HepG2 (cell line): ENCODE measurements at regions not wholly inside any gene's neighbourhood (a gene's known extent, or its start where the extent isn't known, plus 50 kb on each side); places are given as distances from the start of the nearest gene placed in this dataset.

Experiments
- ATAC-seq: fragments of 200-7000 bp; cut with Tn5 transposase; 3 replicates; pipeline ENCODE4 v1.9.1; 2020; ENCODE audit warnings: mild to moderate bottlenecking, moderate library complexity
- BruUV-seq: library from RNA; stranded (reverse); fragments of 400-500 nt; replicated peaks from 2 replicates; lab custom pipeline; 2021; lab: Mats Ljungman, UMichigan
- CTCF ChIA-PET: fragments of 300-600 bp; formaldehyde crosslinking; extraction: SDS; loops from one replicate; lab custom pipeline; 2021; ENCODE audit warnings: low total read pairs, inconsistent platforms, low intra/inter-chr PET ratio; lab: Yijun Ruan, JAX
- POLR2A ChIA-PET: fragments of 350-600 bp; sonication (Branson Sonifier 250); formaldehyde crosslinking; loops from one replicate; lab custom pipeline; 2020; ENCODE audit warnings: antibody characterized with exemption, inconsistent platforms; lab: Yijun Ruan, JAX
- DNase-seq: peaks from one replicate; pipeline ENCODE4 v3.0.0-alpha.2; 2015; ENCODE audit warnings: low spot score
- FAIRE-seq: peaks from 3 replicates; lab custom pipeline; 2011; peaks lifted over from hg19 to GRCh38; lab: Jason Lieb, UNC
- H2AFZ ChIP-seq: one replicate; pipeline ENCODE4 v1.6.1; 2011; ENCODE audit warnings: low read length, inconsistent platforms
- H3K27ac ChIP-seq: fragments of 300-600 bp; 3 replicates; pipeline ENCODE4 v1.8.0; 2011; ENCODE audit warnings: mixed run types, mild to moderate bottlenecking, mixed read lengths, low read length, inconsistent platforms; ENCODE audit not compliant: insufficient read depth; ENCODE audit errors: extremely low read length
- H3K27me3 ChIP-seq, 2 experiments: fragments of 200-600 bp in 1 of 2; 2 replicates in 1 of 2; 3 replicates in 1 of 2; pipeline versions ENCODE4 v1.6.0 to v1.8.0; 2011; ENCODE audit warnings: low read length in 2 of 2, mild to moderate bottlenecking in 2 of 2, moderate library complexity in 2 of 2, inconsistent platforms in 1 of 2; ENCODE audit not compliant: insufficient read depth in 2 of 2, control insufficient read depth in 1 of 2
- H3K36me3 ChIP-seq, 2 experiments: fragments of 200-600 bp in 1 of 2; replicated peaks in 1 of 2; 2 replicates in 1 of 2; 3 replicates in 1 of 2; pipeline versions ENCODE4 v1.5.1 to v1.8.0; 2011; ENCODE audit warnings: low read length in 2 of 2, inconsistent platforms in 1 of 2; ENCODE audit not compliant: insufficient read depth in 2 of 2, control insufficient read depth in 1 of 2
- H3K4me1 ChIP-seq: 2 replicates; pipeline ENCODE4 v1.5.1; 2012; ENCODE audit warnings: low read length, inconsistent platforms; ENCODE audit not compliant: insufficient read depth
- H3K4me2 ChIP-seq: 2 replicates; pipeline ENCODE4 v1.6.0; 2011; ENCODE audit warnings: low read depth, low read length, inconsistent platforms
- H3K4me3 ChIP-seq, 3 experiments: fragments of 200-600 bp in 1 of 3; sonication (generic), shearing (Covaris generic) in 1 of 3; replicated peaks in 1 of 3; 2 replicates each; pipeline ENCODE4 v1.5.1; 2011 to 2016; ENCODE audit warnings: low read length in 3 of 3, inconsistent platforms in 2 of 3, low read depth in 2 of 3, mild to moderate bottlenecking in 2 of 3, control low read depth in 1 of 3, mixed read lengths in 1 of 3; ENCODE audit not compliant: insufficient read depth in 1 of 3
- H3K79me2 ChIP-seq: one replicate; pipeline ENCODE4 v1.6.1; 2011; ENCODE audit warnings: low read length, inconsistent platforms; ENCODE audit not compliant: insufficient read depth
- H3K9ac ChIP-seq: 2 replicates; pipeline ENCODE4 v1.6.0; 2011; ENCODE audit warnings: mild to moderate bottlenecking, low read depth, low read length, inconsistent platforms; ENCODE audit not compliant: insufficient read depth
- H3K9me3 ChIP-seq: 2 replicates; pipeline ENCODE4 v1.5.1; 2012; ENCODE audit warnings: mild to moderate bottlenecking, low read length
- H4K20me1 ChIP-seq: 2 replicates; pipeline ENCODE4 v1.6.0; 2011; ENCODE audit warnings: inconsistent platforms, mild to moderate bottlenecking, low read length, moderate library complexity; ENCODE audit not compliant: insufficient read depth
- ARID5B ChIP-seq: IDR thresholded peaks from 2 replicates; pipeline ENCODE4 v1.4.0; 2020; ENCODE audit warnings: mild to moderate bottlenecking, missing genetic modification reagents
- CENPT ChIP-seq: sonication (generic); formaldehyde crosslinking; IDR thresholded peaks from 2 replicates; pipeline ENCODE4 v1.8.0; 2022; ENCODE audit warnings: low read depth, mild to moderate bottlenecking, moderate library complexity, missing genetic modification reagents
- CHD2 ChIP-seq: IDR thresholded peaks from 2 replicates; pipeline ENCODE4 v1.6.1; 2011; ENCODE audit warnings: low read depth, low read length, improper control_type of control experiment
- FOXJ3 ChIP-seq: sonication (generic); formaldehyde crosslinking; IDR thresholded peaks from 2 replicates; pipeline ENCODE4 v1.4.0; 2020; ENCODE audit warnings: missing genetic modification reagents, mild to moderate bottlenecking, borderline replicate concordance
- GMEB1 ChIP-seq: sonication (generic); formaldehyde crosslinking; IDR thresholded peaks from 2 replicates; pipeline ENCODE4 v1.5.1; 2020; ENCODE audit warnings: missing genetic modification reagents, mild to moderate bottlenecking, borderline replicate concordance
- MZF1 ChIP-seq: sonication (generic); formaldehyde crosslinking; IDR thresholded peaks from 2 replicates; pipeline ENCODE4 v1.8.1; 2023; ENCODE audit warnings: mild to moderate bottlenecking, missing genetic modification reagents, borderline replicate concordance
- NCOR1 ChIP-seq: fragments of 200-600 bp; sonication (generic); IDR thresholded peaks from 2 replicates; pipeline ENCODE4 v1.7.0; 2017; ENCODE audit warnings: antibody characterized with exemption, low read length, borderline replicate concordance
- PRDM4 ChIP-seq: sonication (generic); formaldehyde crosslinking; IDR thresholded peaks from 2 replicates; pipeline ENCODE4 v1.9.0; 2021; ENCODE audit warnings: missing genetic modification reagents, borderline replicate concordance
- SAP130 ChIP-seq: IDR thresholded peaks from 2 replicates; pipeline ENCODE4 v1.6.1; 2016; ENCODE audit warnings: low read depth
- TCF12 ChIP-seq, 2 experiments: fragments of 450-650 bp in 1 of 2; sonication (generic) in 1 of 2; formaldehyde crosslinking in 1 of 2; IDR thresholded peaks; 2 replicates each; pipeline versions ENCODE4 v1.6.1 to v1.8.0; 2017 to 2022; ENCODE audit warnings: antibody characterized with exemption in 1 of 2, mild to moderate bottlenecking in 1 of 2, missing genetic modification reagents in 1 of 2, moderate library complexity in 1 of 2
- TFDP1 ChIP-seq: IDR thresholded peaks from 2 replicates; pipeline ENCODE4 v1.6.1; 2016; ENCODE audit warnings: missing compliant biosample characterization, missing genetic modification reagents, borderline replicate concordance
- ZNF205 ChIP-seq: IDR thresholded peaks from 2 replicates; pipeline ENCODE4 v1.6.1; 2018; ENCODE audit warnings: missing biosample characterization, missing genetic modification reagents
- ZNF709 ChIP-seq: sonication (generic); formaldehyde crosslinking; IDR thresholded peaks from 2 replicates; pipeline ENCODE4 v1.5.0; 2020; ENCODE audit warnings: mild to moderate bottlenecking, missing genetic modification reagents
- ZNF761 ChIP-seq: sonication (generic); formaldehyde crosslinking; conservative IDR thresholded peaks from 2 replicates; pipeline ENCODE4 v1.4.0; 2020; ENCODE audit warnings: mild to moderate bottlenecking, missing genetic modification reagents
- WGBS: methylation state at CpG from one replicate; pipeline ENCODE4 v1.1.6; 2017; ENCODE audit warnings: low lambda C conversion rate; 5-methylcytosine and 5-hydroxymethylcytosine counted together
- in situ Hi-C: cut with HindIII; loops from 2 replicates; pipeline ENCODE4 v1.10.0; 2017; ENCODE audit warnings: low pct_unique_long_range_greater_than_20kb; ENCODE audit not compliant: extremely low pct_ligation_motif_present
- intact Hi-C: fragments of 100-400 bp; cut with micrococcal nuclease; formaldehyde crosslinking; loops from one replicate; pipeline ENCODE4 v1.10.0; 2022; ENCODE audit not compliant: unreplicated experiment

- TF ChIP-seq SAP130 (CRISPR knock-in tag) = no peak
- TF ChIP-seq ARID5B (CRISPR knock-in tag) = no peak
- no peak for TF ChIP-seq CENPT
- no peak for TF ChIP-seq PRDM4 (CRISPR knock-in tag)
- no peak for TF ChIP-seq TCF12 (IDR thresholded peaks at IDR 0.05)
- TF ChIP-seq TCF12 (CRISPR knock-in tag; IDR thresholded peaks at IDR 0.05) = no peak
- no peak for TF ChIP-seq NCOR1
- no peak for TF ChIP-seq CHD2
- TF ChIP-seq GMEB1 (CRISPR knock-in tag) = no peak
- no peak for TF ChIP-seq ZNF709 (CRISPR knock-in tag)
- TF ChIP-seq FOXJ3 (CRISPR knock-in tag) = no peak
- no peak for TF ChIP-seq MZF1 (CRISPR knock-in tag)
- TF ChIP-seq ZNF761 (CRISPR knock-in tag) = no peak
- TF ChIP-seq ZNF205 (CRISPR knock-in tag) = no peak
- no peak for TF ChIP-seq TFDP1
- ChIA-PET CTCF (no interaction called here), POLR2A (no interaction called here)
- Histone ChIP-seq H3K9ac (no peak overlapping the region), H3K79me2 (no peaks in the 10 kb centered on the region), H3K36me3 (no peaks in the 10 kb centered on the region), H3K4me1 (peaks cover 23% of the 10 kb centered on the region), H3K4me3 (no peak overlapping the region), H3K4me2 (no peak overlapping the region), H2AFZ (no peak overlapping the region), H4K20me1 (no peaks in the 10 kb centered on the region), H3K27me3 (no peaks in the 10 kb centered on the region), H3K9me3 (no peaks in the 10 kb centered on the region), H3K27ac (no peak overlapping the region)
- in situ Hi-C loops = no loop called here
- no TSS peak for BruUV-seq
- intact Hi-C loops = no loop called here
- no peak for ATAC-seq
- no peak for DNase-seq
- WGBS = 100% methylated on average over 1 of the region's 1 CpG
- FAIRE-seq = no peak
Measured at GRCh38 chr6:80437221-80437620, 330.8 kb downstream of the BCKDHB start.
